HG03565 (cell line): ENCODE measurements at regions not wholly inside any gene's neighbourhood (a gene's known extent, or its start where the extent isn't known, plus 50 kb on each side); places are given as distances from the start of the nearest gene placed in this dataset.

Experiments
- ATAC-seq: cut with Tn5 transposase; IDR thresholded peaks from one replicate; pipeline ENCODE4 v1.9.1; 2021; ENCODE audit warnings: mild to moderate bottlenecking, moderate library complexity; ENCODE audit not compliant: unreplicated experiment

DNA sequence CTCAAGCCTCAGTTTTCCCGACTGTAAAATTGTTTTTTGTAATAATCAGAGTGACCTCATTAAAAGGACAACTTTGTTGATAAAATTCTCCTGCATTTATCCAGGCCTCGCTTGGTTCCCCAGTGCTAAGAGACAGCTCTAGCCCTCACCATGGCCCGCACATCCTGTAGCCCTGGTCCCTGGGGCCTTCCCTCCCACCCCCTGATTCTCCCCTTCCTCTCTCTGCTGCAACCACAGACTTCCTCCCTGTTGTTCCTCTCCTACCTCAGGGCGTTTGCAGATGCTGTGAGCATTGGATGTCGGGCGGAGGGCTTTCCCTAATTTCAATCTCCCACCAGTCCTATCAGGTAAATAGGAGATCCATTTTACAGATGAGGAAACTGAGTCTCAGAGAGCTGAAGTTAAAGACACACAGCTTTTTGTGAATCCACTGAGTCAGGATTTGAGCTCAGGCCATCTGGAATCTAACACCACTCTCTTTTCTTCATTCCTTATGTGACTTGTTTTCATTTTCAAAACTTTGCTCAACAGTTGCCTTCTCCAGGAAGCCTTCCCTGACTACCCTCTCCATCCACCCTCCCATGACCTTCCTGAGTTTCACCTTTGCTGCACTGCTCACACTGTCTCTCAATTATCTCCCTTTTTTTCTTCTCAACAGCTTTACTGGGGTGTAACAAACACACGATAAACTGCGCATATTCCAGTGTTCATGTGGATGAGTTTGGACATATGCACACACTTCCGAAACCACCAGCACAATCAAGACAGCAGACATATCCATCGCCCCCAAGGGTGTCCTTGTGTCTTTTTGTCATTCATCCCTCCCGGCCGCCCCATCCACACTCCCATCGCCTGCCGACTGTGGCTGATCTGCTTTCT, 107.1 kb downstream of the CEBPB start:
- ATAC-seq = no peak

DNA sequence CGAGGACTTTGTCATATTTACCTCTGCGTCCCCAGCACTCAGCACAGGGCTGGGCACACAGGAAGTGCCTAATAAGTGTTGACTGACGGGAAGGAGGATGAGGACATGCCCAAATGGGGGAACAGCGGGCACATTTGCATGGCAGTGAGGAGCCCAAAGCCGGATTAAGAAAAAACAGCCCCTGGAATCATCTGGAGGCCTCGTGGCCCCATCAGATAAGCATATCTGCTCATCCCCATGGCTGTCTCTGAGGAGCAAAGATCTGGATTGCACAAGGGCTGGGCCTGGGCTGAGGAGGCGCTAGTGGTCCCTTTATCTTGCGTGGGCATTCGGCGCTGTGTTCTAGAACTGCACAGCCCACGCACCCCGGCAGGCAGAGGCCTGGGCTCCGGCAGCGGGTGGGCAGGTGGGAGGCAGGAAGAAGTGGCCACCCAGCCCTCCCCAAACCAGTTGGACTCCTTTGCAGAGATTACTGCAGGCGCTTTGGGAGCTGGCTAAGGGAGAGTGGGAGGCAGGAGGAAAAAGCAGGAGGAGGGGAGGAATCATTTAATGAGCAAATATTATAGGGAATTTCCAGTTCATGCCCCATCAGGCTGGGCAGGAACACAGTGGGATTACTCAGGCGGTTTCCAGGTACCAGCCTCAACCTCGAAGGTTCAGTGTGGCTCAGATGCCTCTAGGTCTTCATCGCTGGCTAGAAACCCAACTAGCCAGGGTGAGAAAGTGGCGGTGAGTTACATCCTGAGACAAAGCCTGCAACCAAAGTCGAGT, 108.1 kb downstream of the CEBPB start:
- ATAC-seq = no peak

DNA sequence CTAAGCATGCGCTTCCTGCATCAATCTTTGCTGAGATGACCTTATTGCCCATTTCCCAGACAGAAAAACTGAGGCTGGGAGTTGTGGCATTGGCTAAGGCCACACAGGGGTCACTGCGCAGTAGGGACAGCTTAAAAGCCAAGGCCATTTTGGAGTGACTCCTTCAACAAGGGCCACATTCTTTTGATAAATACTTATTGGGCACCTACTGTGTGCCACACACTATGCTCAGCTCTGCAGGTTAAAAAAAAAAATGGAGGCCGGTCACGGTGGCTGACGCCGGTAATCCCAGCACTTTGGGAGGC, 108.6 kb downstream of the CEBPB start:
- ATAC-seq = no peak

DNA sequence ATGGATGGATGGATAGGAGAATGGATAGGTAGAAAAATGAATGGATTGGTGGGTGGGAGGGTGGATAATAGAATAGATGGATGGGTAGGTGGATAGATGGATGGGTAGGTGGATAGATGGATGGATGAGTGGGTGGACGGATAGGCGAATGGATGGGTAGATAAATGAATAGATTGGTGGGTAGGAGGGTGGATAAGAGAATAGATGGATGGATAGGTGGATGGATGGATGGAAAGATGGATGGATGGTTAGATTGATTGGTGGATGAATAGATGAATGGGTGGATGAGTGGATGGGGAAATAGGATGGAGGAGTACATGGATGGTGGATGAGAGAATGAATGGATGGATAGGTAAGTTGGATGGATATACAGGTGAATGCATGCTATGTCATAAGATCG, 110.5 kb downstream of the CEBPB start:
- ATAC-seq = no peak

DNA sequence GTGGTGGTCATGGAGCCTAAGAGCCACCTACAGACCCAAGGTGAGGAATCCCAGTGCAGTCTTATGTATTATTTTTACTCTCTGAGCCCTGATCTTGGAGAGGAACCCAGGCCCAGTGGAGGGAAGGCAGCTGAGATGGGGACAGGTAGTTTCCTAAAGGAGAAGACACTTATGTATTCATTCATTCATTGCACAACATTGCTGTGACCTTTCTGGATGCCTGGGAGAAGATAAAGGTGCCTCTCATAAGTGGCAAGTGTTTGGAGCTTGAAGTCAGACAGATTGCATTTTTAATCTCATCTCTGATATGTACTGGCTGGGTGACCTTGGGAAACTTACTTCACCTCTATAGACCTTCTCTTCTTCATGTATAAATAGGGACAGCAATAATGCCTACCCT, 111.1 kb downstream of the CEBPB start:
- ATAC-seq = no peak

DNA sequence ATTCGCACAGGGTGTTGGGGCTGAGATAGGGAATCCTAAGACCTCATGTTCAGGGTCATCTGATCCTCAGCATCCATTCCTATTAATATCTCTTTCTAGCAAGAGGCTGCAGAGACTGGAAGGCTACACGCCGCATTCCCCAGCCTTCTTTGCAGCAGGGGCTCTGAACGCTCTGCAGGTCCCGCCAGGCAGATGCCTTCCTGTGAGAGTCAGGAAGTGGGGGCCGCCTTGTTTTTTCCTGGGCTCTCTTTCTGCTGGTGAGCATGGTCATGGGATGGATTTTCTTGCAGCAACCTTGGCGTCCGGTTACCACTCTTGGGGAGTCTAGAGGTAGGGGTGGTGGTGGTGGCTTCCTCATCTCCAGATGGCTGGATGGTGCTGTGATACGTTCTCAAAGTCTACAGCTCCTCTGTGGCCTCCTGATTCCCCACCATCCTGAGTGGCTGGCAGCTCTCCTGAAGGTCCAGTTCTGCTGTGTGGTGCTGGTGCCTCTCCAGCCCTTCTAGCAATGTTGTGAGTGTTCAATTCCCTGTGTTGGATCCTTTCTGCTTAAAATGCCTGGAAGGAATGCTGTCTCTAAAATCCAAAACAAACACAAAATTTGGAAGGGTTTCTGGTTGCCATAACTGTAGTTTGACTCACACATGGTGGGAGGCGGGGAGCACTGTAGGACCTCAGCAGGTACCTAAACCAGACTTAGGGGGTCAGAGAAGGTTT, 111.9 kb downstream of the CEBPB start:
- no peak for ATAC-seq

DNA sequence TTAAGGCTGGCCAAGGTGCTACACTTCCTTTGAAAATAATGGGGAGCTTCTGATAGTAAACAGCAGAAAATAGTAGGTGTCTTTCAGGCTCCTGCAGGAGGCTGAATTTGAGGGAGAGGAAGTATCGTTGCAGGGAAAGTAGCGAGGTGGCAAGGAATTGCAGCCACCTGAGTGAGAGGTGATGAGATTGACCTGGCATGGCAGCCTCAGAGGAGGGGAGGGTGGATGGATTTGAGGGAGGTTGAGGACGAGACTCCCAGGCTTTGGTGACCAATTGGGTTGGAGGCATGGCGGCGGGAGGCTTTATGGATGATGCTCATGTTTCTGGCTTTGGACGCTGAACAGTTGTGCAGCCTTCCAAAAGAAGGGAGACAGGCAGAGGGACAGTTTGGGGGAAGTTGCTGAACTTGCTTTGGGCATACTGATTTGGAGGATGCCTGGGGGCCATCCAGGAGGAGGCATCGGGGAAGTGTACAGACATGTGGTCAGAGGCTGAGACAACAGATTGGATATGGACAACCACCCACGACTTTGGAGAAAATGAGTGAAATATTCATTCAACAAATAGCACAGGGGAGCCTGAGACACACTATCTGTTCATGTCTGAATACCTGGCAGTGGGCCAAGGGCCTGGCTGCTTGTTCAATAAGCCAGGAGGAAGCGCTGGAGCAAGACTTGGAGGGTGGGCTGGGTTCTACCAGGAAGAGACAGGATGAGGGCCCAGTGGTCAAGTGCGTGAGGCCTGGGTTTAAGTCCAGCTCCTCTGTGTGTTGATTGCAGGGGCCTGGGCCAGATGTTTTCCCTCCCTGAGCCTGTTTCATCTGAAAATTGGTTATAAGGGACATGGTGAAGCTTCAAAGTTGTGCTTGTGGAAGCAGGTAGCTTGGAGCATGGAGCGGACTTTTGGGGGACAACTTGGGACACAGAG, 113.2 kb downstream of the CEBPB start:
- ATAC-seq = no peak

DNA sequence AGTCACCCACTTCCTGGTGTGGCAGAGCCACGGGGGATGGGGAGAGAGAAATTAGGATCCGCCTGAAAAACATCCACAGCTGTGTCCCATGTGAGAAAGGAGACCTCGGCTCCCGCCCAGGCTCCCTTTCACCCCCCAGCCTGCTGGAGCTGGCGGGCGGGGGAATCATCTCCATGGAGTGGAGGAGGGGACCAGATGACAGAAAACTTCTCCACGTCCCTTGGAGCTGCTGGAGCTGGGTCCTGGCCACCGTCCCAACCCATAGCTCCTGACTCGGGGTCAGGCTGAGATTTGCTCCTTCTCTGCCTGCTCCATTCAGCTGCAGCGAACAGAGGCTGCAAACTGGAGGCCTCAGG, 113.8 kb downstream of the CEBPB start:
- no peak for ATAC-seq

DNA sequence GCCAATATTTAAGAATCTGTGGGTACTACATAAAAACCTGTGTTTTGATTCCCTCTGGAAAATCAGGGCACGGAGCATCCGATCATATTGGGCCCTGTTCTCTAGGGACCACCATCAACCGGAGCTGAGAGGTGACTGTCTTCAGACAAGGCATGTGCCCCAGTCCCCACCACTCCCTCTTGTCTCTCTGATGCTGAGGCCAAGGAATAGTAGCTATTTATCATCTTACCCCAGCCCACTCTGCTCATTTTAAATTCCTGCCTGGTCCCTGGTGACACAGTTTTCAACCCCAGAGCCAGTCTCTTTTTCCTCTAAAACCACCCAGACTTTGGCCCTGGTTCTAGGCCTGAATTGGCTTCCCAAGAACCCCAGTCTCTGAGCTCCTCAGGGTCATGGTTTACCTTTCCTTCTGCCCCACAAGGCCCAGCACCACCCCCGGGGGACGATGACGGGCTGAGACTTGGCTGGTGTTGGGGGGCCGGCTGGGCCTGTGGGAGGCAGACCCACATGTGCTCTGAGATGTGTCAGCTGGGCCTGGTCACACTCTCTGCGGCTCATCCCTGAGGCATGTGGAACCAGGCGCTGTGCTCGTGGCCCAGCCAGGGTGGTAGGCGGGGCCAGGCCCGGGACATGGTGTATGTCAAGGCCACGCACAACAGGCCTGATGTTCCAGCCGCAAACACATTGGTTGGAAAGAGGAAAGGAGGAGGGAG, 114.4 kb downstream of the CEBPB start:
- no peak for ATAC-seq

DNA sequence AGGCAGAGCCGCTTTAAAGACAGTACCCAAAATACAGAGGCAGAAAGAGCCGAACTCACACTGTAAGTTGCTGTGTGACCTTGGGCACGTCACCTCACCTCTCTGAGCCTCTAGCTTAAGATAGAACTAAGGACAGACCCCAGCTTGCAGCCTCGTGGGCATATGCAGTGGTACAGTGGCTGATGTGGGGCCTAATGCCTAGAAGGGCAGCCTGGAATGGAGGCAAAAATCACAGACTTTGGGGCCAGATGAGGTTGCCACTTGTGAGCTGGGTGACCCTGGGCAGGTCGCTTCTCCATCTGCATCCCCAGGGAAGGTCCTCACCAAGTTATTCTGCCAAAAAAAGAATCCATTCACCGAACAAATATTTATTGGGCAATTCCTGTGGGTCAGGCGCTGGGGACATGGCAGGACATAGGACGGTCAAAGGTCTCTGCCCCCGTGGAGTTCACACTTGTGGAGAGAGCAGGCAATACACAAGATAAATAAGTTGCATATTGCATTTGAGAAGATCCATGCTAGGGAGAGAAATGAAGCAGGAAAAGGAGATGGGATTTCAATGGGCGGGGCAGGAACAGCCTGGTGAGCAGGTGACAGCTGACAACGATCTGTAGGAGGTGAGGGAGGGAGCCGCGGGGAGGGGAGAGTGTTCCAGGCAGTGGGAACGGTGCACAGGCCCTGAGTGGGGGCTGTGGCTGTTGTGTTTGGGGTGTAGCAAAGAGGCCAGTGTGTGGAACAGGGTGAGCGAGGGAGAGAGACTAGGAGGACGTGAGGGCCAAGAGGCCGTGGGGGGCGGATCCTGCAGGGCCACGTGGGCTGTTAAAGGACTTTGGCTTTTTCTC, 115.2 kb downstream of the CEBPB start:
- ATAC-seq = no peak

DNA sequence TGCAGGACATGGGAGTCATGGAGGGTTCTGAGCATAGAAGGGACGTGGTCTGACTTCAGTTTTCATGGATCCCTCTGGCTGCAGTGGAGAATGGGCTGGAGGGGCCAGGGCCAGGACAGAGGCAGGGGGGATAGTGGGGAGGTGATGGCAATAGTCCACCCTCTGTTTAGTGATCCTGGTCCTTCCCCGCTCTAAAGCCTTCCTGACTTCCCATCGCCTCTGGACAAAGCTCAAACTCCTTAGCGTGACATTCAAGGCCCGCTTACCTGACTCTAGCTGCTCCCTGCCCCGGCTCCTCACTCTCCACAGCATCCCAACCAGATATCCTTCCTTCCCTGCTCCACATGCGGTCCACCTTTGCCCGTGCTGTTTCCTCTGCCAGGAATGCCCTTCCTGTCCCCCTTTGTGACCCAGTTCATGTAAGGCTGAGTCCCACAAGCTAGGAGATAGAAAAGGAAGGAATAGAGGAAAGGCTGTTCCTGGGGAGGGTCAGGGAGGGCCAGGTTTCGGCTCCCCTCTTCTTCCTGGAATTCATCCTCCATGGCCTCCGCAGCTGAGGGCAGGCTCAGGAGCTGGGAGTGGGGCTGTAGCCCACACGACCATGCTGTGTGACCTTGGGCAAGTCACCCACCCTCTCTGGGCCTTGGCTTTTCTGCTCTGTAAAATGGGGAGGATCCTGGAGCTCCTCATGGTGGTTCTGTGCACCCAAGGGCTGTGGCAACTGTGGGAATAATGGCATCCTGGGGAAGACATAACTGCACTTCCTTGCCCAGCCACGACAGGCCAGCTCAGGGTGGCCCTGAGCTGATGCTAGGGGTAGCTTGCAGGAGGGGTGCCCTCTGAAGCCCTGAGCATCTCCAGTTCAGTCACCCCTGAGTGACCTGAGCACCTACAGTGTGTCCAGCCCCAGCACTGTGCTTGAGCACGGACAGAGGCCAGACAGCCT, 116.1 kb downstream of the CEBPB start:
- no peak for ATAC-seq

DNA sequence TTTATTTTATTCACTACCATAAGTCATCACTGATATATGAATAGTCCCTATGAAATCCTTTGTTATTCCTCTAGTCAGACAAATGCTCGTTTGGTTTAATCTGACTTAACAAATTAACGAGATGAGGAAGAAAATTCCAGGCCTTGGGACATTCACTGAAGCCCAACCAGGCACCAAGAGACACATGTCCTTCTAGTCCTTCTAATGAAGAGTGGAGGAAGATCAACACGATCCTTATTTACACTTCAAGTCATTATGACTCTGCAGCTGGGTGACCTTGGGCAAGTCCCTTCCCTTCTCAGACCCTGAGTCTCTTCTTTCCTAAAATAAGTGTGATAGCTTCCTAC, 117.5 kb downstream of the CEBPB start:
- ATAC-seq = no peak

DNA sequence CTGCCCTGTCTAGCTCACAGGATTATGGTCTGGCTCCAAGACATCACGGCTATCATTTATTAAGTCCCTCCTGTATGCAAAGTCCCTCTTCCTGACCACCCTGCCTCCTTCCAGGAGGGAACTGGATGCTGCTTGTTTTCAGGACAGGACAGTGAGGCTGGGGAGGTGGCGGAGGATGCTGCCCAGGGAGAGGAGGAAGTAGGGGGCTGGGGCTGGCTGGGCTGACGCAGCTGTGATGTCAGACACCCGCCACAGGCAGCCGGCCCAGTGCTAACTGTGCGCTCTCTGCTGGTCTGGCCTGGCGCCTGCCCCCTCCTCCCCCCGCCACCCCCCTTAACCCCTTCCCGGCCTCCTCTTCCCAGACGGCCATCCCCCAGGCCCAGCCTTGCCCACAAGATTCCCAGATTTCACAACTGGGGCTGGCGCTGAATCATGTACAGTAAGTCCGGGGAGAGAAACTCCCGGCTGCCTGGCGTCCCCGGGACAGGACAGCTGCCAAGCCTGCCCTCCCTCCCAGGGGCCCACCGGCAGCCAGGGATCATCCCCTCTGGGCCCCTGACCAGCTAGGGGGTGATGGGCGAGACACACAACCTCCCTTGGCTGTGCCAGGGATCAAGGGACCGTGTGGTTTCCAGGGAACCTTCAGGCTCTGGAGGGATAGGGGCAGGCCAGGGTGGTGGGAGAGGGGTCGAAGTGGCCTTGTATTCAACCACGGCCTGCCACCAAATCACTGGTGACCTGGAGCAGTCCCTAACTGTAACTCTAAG, 118.1 kb downstream of the CEBPB start:
- no peak for ATAC-seq

DNA sequence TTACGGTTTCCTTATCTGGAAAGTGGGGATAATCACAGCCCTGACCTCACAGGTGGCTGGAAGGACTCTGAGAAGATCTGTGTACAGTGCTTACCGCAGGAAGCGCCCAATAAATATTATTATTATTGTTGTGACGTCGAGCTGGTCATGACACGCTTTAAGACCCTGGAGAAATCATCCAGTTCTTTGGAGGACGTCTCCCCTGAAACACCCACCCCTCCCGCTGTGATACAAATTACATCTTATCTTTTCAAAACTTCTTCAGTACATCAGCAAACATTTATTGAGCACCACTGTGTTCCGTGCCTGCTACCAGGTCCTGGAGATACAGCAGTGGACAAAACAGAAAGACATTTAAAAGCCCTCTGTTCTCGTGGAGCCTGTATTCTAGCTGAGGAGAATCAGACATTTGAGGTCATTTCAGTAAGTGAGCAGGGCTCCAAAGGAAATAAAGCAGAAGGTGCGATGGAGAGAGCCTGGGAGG, 118.7 kb downstream of the CEBPB start:
- no peak for ATAC-seq

DNA sequence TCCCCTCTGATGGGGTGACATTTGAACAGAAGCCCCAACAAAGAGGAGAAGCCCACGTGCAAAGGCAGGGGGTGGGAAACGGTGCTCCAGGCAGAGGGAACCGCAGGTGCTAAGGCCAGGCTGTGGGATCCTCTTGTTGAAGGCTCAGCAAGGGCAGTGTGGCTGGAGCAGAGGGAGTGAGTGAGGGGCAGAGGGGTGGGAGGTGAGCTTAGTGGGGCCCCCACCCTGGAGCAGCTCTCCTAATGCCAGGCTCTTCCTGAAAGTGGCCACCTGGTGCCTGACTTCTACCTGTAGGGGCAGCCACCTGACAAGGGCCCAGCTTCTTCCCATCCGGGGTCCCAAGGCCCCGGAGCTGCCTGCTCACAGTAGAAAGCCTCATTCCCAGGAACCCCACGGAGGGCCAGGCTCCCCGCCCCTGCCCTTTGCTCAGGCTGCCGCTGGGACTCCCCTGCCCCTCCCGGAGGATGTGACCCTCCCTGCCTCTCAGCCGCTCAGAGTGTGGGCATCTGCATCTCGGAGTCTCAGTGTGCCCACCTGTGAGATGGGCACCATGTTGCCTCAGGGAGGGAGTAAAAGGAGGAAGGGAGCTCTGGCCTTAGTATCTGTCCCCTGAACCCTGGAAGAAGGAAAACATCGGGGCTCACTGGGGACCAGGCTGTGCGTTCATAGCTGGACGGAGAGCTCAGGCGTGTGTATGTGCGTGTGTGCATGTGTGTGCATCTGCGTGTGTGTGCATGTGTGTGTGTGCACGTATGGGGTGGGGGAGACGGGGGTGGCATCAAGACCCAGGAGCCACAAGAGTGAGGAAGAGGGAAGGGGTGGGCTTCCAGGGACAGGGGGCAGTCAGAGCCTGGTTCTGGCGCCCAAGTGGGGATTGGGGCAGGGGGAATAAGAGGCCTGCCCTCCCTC, 119.4 kb downstream of the CEBPB start:
- ATAC-seq = no peak

DNA sequence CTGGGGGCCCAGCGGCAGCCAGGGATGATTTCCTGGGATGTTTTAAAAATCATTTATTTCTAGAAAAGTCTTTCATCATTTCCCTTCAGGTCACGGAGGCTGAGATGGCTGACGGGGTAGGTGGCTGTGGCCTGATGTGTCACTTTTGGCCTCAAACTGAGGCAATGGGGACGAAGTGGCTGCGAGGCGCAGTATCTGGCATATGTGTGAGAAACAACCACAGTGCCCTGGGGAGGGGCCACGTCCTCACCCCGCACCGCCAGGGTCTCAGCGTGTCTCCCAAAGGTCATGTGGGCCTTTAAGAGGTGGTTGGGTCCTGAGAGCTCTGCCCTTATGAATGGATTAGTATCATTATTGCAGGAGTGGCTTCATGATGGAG, 120.0 kb downstream of the CEBPB start:
- ATAC-seq = no peak
